K562 (cell line): ENCODE measurements at regions not wholly inside any gene's neighbourhood (a gene's known extent, or its start where the extent isn't known, plus 50 kb on each side); places are given as distances from the start of the nearest gene placed in this dataset.
"Not testable (repeated sequence)": the region's sequence is repeated elsewhere in the genome, so short reads cannot be mapped to it uniquely, and the experiment has no call there.

Source experiments
- ATAC-seq: fragments of 200-7000 bp; cut with Tn5 transposase; 3 replicates; pipeline ENCODE4 v1.9.1; 2020; ENCODE audit warnings: moderate library complexity
- BruUV-seq: library from RNA; stranded (reverse); fragments of 400-500 nt; replicated peaks from 2 replicates; lab custom pipeline; 2021; lab: Mats Ljungman, UMichigan
- CTCF ChIA-PET: fragments of 300-600 bp; formaldehyde crosslinking; extraction: SDS; loops from one replicate; lab custom pipeline; 2021; ENCODE audit warnings: low intra/inter-chr PET ratio; lab: Yijun Ruan, JAX
- POLR2A ChIA-PET: fragments of 300-600, 350-650 bp; sonication (Branson Sonifier 250); formaldehyde crosslinking; extraction: SDS; loops from one replicate; lab custom pipeline; 2021; ENCODE audit warnings: antibody characterized with exemption, inconsistent platforms; lab: Yijun Ruan, JAX
- DNase-seq, 4 experiments: peaks; one replicate each; pipeline versions ENCODE4 v3.0.0 to v3.0.0-alpha.2; 2011 to 2018; ENCODE audit warnings: low spot score in 3 of 4, mixed read lengths in 3 of 4; ENCODE audit errors: extremely low read depth in 1 of 4
- FAIRE-seq: peaks from 2 replicates; lab custom pipeline; 2011; peaks lifted over from hg19 to GRCh38; lab: Jason Lieb, UNC
- H2AFZ ChIP-seq: 2 replicates; pipeline ENCODE4 v1.6.0; 2011; ENCODE audit warnings: low read depth, low read length, control low read depth, inconsistent platforms
- H3K27ac ChIP-seq: fragments of 200-600 bp; 3 replicates; pipeline ENCODE4 v1.8.0; 2011; ENCODE audit warnings: low read depth, mild to moderate bottlenecking, control low read depth, inconsistent platforms, low read length, moderate library complexity, mixed read lengths; ENCODE audit errors: extremely low read depth
- H3K27me3 ChIP-seq, 2 experiments: fragments of 300-600 bp in 1 of 2; 2 replicates in 1 of 2; 3 replicates in 1 of 2; pipeline versions ENCODE4 v1.6.0 to v1.8.0; 2011; ENCODE audit warnings: inconsistent platforms in 2 of 2, low read length in 2 of 2, mild to moderate bottlenecking in 1 of 2, mixed read lengths in 1 of 2, moderate library complexity in 1 of 2; ENCODE audit not compliant: control insufficient read depth in 2 of 2, insufficient read depth in 2 of 2
- H3K36me3 ChIP-seq: fragments of 300-600 bp; 3 replicates; pipeline ENCODE4 v1.8.0; 2011; ENCODE audit warnings: mild to moderate bottlenecking, low read length, inconsistent platforms; ENCODE audit not compliant: control insufficient read depth, insufficient read depth
- H3K4me1 ChIP-seq, 2 experiments: fragments of 200-600 bp in 1 of 2; replicated peaks in 1 of 2; 2 replicates in 1 of 2; 3 replicates in 1 of 2; pipeline versions ENCODE4 v1.5.1 to v1.8.0; 2011; ENCODE audit warnings: inconsistent platforms in 2 of 2, low read length in 2 of 2, mild to moderate bottlenecking in 1 of 2, mixed read lengths in 1 of 2, moderate library complexity in 1 of 2; ENCODE audit not compliant: control insufficient read depth in 2 of 2, insufficient read depth in 2 of 2
- H3K4me2 ChIP-seq: 2 replicates; pipeline ENCODE4 v1.6.1; 2011; ENCODE audit warnings: low read length, control low read depth, inconsistent platforms, mixed read lengths; ENCODE audit not compliant: insufficient read depth
- H3K4me3 ChIP-seq: fragments of 200-600 bp; sonication (generic), shearing (Covaris generic); 2 replicates; pipeline ENCODE4 v1.5.1; 2016; ENCODE audit warnings: control low read depth, inconsistent platforms
- H3K79me2 ChIP-seq: fragments of 200-600 bp; 3 replicates; pipeline ENCODE4 v1.8.0; 2011; ENCODE audit warnings: low read length, inconsistent platforms; ENCODE audit not compliant: control insufficient read depth, insufficient read depth
- H3K9ac ChIP-seq, 2 experiments: 2 replicates each; pipeline versions ENCODE4 v1.6.0 to v1.6.1; 2011; ENCODE audit warnings: low read depth in 2 of 2, low read length in 2 of 2, control low read depth in 1 of 2, inconsistent platforms in 1 of 2, mild to moderate bottlenecking in 1 of 2, mixed read lengths in 1 of 2; ENCODE audit not compliant: insufficient read depth in 1 of 2
- H3K9me1 ChIP-seq: one replicate; pipeline ENCODE4 v1.6.0; 2011; ENCODE audit warnings: inconsistent platforms, mild to moderate bottlenecking, low read length, moderate library complexity; ENCODE audit not compliant: control insufficient read depth, insufficient read depth
- H3K9me3 ChIP-seq: replicated peaks from 2 replicates; pipeline ENCODE4 v1.5.1; 2011; ENCODE audit warnings: low read depth, low read length, inconsistent platforms; ENCODE audit not compliant: control insufficient read depth, insufficient read depth
- H4K20me1 ChIP-seq: replicated peaks from 2 replicates; pipeline ENCODE4 v1.6.1; 2011; ENCODE audit warnings: low read length, inconsistent platforms, mixed read lengths; ENCODE audit not compliant: control insufficient read depth, insufficient read depth
- CHD4 ChIP-seq: fragments of 200-600 bp; sonication (generic); IDR thresholded peaks from 3 replicates; pipeline ENCODE4 v1.6.1; 2012; ENCODE audit warnings: low read depth, mild to moderate bottlenecking, mixed read lengths, low read length, inconsistent platforms; ENCODE audit not compliant: insufficient read depth, insufficient replicate concordance, poor library complexity, severe bottlenecking
- CTBP1 ChIP-seq: fragments of 450-650 bp; IDR thresholded peaks from 2 replicates; pipeline ENCODE4 v1.6.1; 2016; ENCODE audit warnings: borderline replicate concordance
- DIDO1 ChIP-seq: fragments of 450-650 bp; IDR thresholded peaks from 2 replicates; pipeline ENCODE4 v1.6.1; 2016; ENCODE audit warnings: low read depth, missing biosample characterization, missing genetic modification characterization
- E2F5 ChIP-seq: sonication (generic); formaldehyde crosslinking; IDR thresholded peaks from 2 replicates; pipeline ENCODE4 v1.8.0; 2022; ENCODE audit warnings: mild to moderate bottlenecking, missing genetic modification reagents
- HNRNPL ChIP-seq: fragments of 200-400 bp; formaldehyde crosslinking; IDR thresholded peaks from 2 replicates; pipeline ENCODE4 v1.6.1; 2017; ENCODE audit warnings: low read depth, mild to moderate bottlenecking, low read length
- NCOA4 ChIP-seq: fragments of 450-650 bp; IDR thresholded peaks from 2 replicates; pipeline ENCODE4 v1.6.1; 2018; ENCODE audit warnings: mild to moderate bottlenecking; ENCODE audit not compliant: partially characterized antibody
- NONO ChIP-seq, 2 experiments: fragments of 200-400 bp in 1 of 2; fragments of 450-650 bp in 1 of 2; formaldehyde crosslinking in 1 of 2; IDR thresholded peaks; 2 replicates each; pipeline ENCODE4 v1.6.1; 2017; ENCODE audit warnings: low read depth in 2 of 2, mild to moderate bottlenecking in 2 of 2, moderate library complexity in 2 of 2, low read length in 1 of 2
- SMARCE1 ChIP-seq: fragments of 450-650 bp; IDR thresholded peaks from 2 replicates; pipeline ENCODE4 v1.7.1; 2016; ENCODE audit warnings: mild to moderate bottlenecking
- TCF15 ChIP-seq: fragments of 250-450 bp; sonication (Bioruptor Pico); IDR thresholded peaks from 2 replicates; pipeline ENCODE4 v1.8.0; 2022; ENCODE audit warnings: moderate library complexity, mild to moderate bottlenecking, inconsistent platforms
- WGBS: fragments of 100-300 bp; shearing (Covaris generic); methylation state at CpG from one replicate; pipeline ENCODE4 v1.1.6; 2016; ENCODE audit warnings: low coverage, mixed read lengths; ENCODE audit not compliant: insufficient coverage; ENCODE audit errors: missing lambda C conversion rate; 5-methylcytosine and 5-hydroxymethylcytosine counted together
- in situ Hi-C: fragments of 300-500 bp; cut with MboI; formaldehyde crosslinking; loops from 4 replicates; pipeline ENCODE4 v1.15.0; 2018; ENCODE audit warnings: inconsistent platforms, mixed read lengths
- intact Hi-C: fragments of 100-400 bp; cut with micrococcal nuclease; formaldehyde crosslinking; loops from 2 replicates; pipeline ENCODE4 v1.14.2; 2022

- TF ChIP-seq E2F5 (no peak), CHD4 (no peak), SMARCE1 (no peak)
Measured at GRCh38 chr5:13081116-13081515, 863.4 kb downstream of the DNAH5 start (continued).

- H3K9me3 ChIP-seq, intact Hi-C loops, POLR2A ChIA-PET, H4K20me1 ChIP-seq, FAIRE-seq, H3K79me2 ChIP-seq, in situ Hi-C loops, H3K4me1 ChIP-seq, H3K9ac ChIP-seq, DNase-seq, BruUV-seq, H3K4me3 ChIP-seq, H3K27ac ChIP-seq, H3K36me3 ChIP-seq, ATAC-seq, CTCF ChIA-PET, H3K9me1 ChIP-seq, H3K4me2 ChIP-seq, H3K27me3 ChIP-seq, H2AFZ ChIP-seq: not testable (repeated sequence)
- WGBS: 0% methylated on average over 4 of the region's 4 CpGs
Measured at GRCh38 chr5:13072936-13073335, 871.6 kb downstream of the DNAH5 start.

- H3K36me3 ChIP-seq: no peaks in the 10 kb centered on the region
- H3K79me2 ChIP-seq: no peaks in the 10 kb centered on the region
- no peak overlapping the region for H3K4me3 ChIP-seq
- H3K27me3 ChIP-seq: no peaks in the 10 kb centered on the region
- no peak overlapping the region for H3K27ac ChIP-seq
- DNase-seq: no peak
- POLR2A ChIA-PET: no interaction called here
- no peaks in the 10 kb centered on the region for H3K9me3 ChIP-seq
- no peak for TF ChIP-seq TCF15 (CRISPR knock-in tag)
- TF ChIP-seq NONO (IDR thresholded peaks at IDR 0.05; ENCODE audit: low read depth in 2 of 2, low read length in 1 of 2): no peak
- no peak for TF ChIP-seq DIDO1 (tag)
- TF ChIP-seq HNRNPL: no peak
- no peak for TF ChIP-seq CTBP1
- no peak for TF ChIP-seq NCOA4
- no peaks in the 10 kb centered on the region for H4K20me1 ChIP-seq
- H3K4me2 ChIP-seq: no peak overlapping the region
- in situ Hi-C loops (no loop called here), intact Hi-C loops (no loop called here)
- no peaks in the 10 kb centered on the region for H3K9me1 ChIP-seq
- CTCF ChIA-PET: no interaction called here
- no peak overlapping the region for H2AFZ ChIP-seq
- H3K4me1 ChIP-seq: no peaks in the 10 kb centered on the region
- no peak for FAIRE-seq
- WGBS: 0% methylated on average over 1 of the region's 1 CpG
- no peak overlapping the region for H3K9ac ChIP-seq
- BruUV-seq: no TSS peak
- ATAC-seq: no peak
Measured at GRCh38 chr5:13063088-13063487, 881.4 kb downstream of the DNAH5 start.
